GM23338 (cell line): ENCODE measurements at regions not wholly inside any gene's neighbourhood (a gene's known extent, or its start where the extent isn't known, plus 50 kb on each side); places are given as distances from the start of the nearest gene placed in this dataset.

ENCODE experiments used
- ATAC-seq: fragments of 200-7000 bp; cut with Tn5 transposase; 3 replicates; pipeline ENCODE4 v1.9.1; 2020
- DNase-seq: peaks from one replicate; pipeline ENCODE4 v3.0.0-alpha.2; 2015; ENCODE audit warnings: low spot score
- H2AFZ ChIP-seq: fragments of 200-600 bp; sonication (generic); 2 replicates; pipeline ENCODE4 v1.8.0; 2016; ENCODE audit warnings: antibody characterized with exemption, mild to moderate bottlenecking, moderate library complexity
- H3F3A ChIP-seq: fragments of 200-600 bp; sonication (generic); replicated peaks from 2 replicates; pipeline ENCODE4 v1.8.0; 2017; ENCODE audit warnings: antibody characterized with exemption, mixed run types, low read depth
- H3K27ac ChIP-seq: fragments of 200-600 bp; sonication (generic); 2 replicates; pipeline ENCODE4 v1.6.1; 2016; ENCODE audit warnings: low read depth
- H3K27me3 ChIP-seq: fragments of 200-600 bp; sonication (generic); 2 replicates; pipeline ENCODE4 v1.8.0; 2016; ENCODE audit warnings: mild to moderate bottlenecking, mixed run types, moderate library complexity; ENCODE audit not compliant: insufficient read depth
- H3K36me3 ChIP-seq: fragments of 200-600 bp; sonication (generic); 2 replicates; pipeline ENCODE4 v1.8.0; 2016; ENCODE audit warnings: mild to moderate bottlenecking; ENCODE audit not compliant: insufficient read depth
- H3K4me1 ChIP-seq: fragments of 200-600 bp; sonication (generic); 2 replicates; pipeline ENCODE4 v1.8.0; 2016; ENCODE audit warnings: mild to moderate bottlenecking, moderate library complexity; ENCODE audit not compliant: insufficient read depth
- H3K4me2 ChIP-seq: fragments of 200-600 bp; sonication (generic); 2 replicates; pipeline ENCODE4 v1.7.1; 2017; ENCODE audit warnings: mixed run types
- H3K4me3 ChIP-seq: fragments of 200-600 bp; sonication (generic); 2 replicates; pipeline ENCODE4 v1.6.1; 2016; ENCODE audit warnings: mixed run types
- H3K79me2 ChIP-seq: fragments of 200-600 bp; sonication (generic); replicated peaks from 2 replicates; pipeline ENCODE4 v1.8.0; 2017; ENCODE audit warnings: mild to moderate bottlenecking; ENCODE audit not compliant: insufficient read depth
- H3K9me2 ChIP-seq: fragments of 200-600 bp; sonication (generic); 2 replicates; pipeline ENCODE4 v1.8.0; 2017; ENCODE audit not compliant: insufficient read depth
- H4K20me1 ChIP-seq: fragments of 200-600 bp; sonication (generic); replicated peaks from 2 replicates; pipeline ENCODE4 v1.8.0; 2017; ENCODE audit warnings: mild to moderate bottlenecking; ENCODE audit not compliant: insufficient read depth
- H3K27ac Mint-ChIP-seq: 2 replicates; pipeline ENCODE4 v1.8.0; 2020; ENCODE audit warnings: inconsistent platforms, mild to moderate bottlenecking, moderate library complexity, mixed read lengths
- H3K27me3 Mint-ChIP-seq: 3 replicates; pipeline ENCODE4 v1.8.0; 2022; ENCODE audit warnings: low read depth, mild to moderate bottlenecking, moderate library complexity, mixed read lengths, inconsistent platforms; ENCODE audit not compliant: insufficient read depth, poor library complexity
- H3K36me3 Mint-ChIP-seq: 3 replicates; pipeline ENCODE4 v1.8.0; 2021; ENCODE audit warnings: low read depth, mild to moderate bottlenecking, inconsistent platforms, moderate library complexity, mixed read lengths
- H3K4me1 Mint-ChIP-seq: 3 replicates; pipeline ENCODE4 v1.8.0; 2020; ENCODE audit warnings: mild to moderate bottlenecking, inconsistent platforms, mixed read lengths
- H3K4me3 Mint-ChIP-seq: 3 replicates; pipeline ENCODE4 v1.8.0; 2021; ENCODE audit warnings: moderate library complexity, mild to moderate bottlenecking, inconsistent platforms, mixed read lengths
- H3K9me3 Mint-ChIP-seq: 3 replicates; pipeline ENCODE4 v1.8.0; 2020; ENCODE audit warnings: moderate library complexity, mild to moderate bottlenecking, inconsistent platforms, mixed read lengths
- CREB1 ChIP-seq: fragments of 250-450 bp; sonication (Bioruptor Pico); IDR thresholded peaks from 2 replicates; pipeline ENCODE4 v1.5.0; 2020; ENCODE audit warnings: low read depth, mild to moderate bottlenecking, moderate library complexity
- EZH2 ChIP-seq: fragments of 200-600 bp; sonication (generic); IDR thresholded peaks from one replicate; pipeline ENCODE4 v1.8.0; 2017; ENCODE audit warnings: antibody characterized with exemption, mild to moderate bottlenecking, low read depth; ENCODE audit not compliant: unreplicated experiment
- EZH2phosphoT487 ChIP-seq: fragments of 200-600 bp; sonication (generic); IDR thresholded peaks from one replicate; pipeline ENCODE4 v1.8.1; 2018; ENCODE audit warnings: antibody characterized with exemption; ENCODE audit not compliant: unreplicated experiment
- JUNB ChIP-seq: IDR thresholded peaks from one replicate; pipeline ENCODE4 v1.6.1; 2016; ENCODE audit warnings: antibody characterized with exemption; ENCODE audit not compliant: unreplicated experiment
- NANOG ChIP-seq: IDR thresholded peaks from 2 replicates; pipeline ENCODE4 v1.6.1; 2016; ENCODE audit warnings: antibody characterized with exemption, borderline replicate concordance
- POLR2AphosphoS5 ChIP-seq: IDR thresholded peaks from 2 replicates; pipeline ENCODE4 v1.6.1; 2016; ENCODE audit warnings: antibody characterized with exemption, low read depth
- STAT1 ChIP-seq: IDR thresholded peaks from one replicate; pipeline ENCODE4 v1.6.1; 2016; ENCODE audit warnings: antibody characterized with exemption; ENCODE audit not compliant: unreplicated experiment
- ZNF114 ChIP-seq: fragments of 250-450 bp; sonication (Bioruptor Pico); IDR thresholded peaks from 2 replicates; pipeline ENCODE4 v1.5.0; 2020; ENCODE audit warnings: mild to moderate bottlenecking, moderate library complexity
- ZNF331 ChIP-seq: fragments of 250-450 bp; sonication (Bioruptor Pico); IDR thresholded peaks from 2 replicates; pipeline ENCODE4 v1.5.0; 2020; ENCODE audit warnings: low read depth, mild to moderate bottlenecking, moderate library complexity
- TF ChIP-seq, protein P1 (sequence below), 2 experiments: fragments of 200-600 bp in 1 of 2; sonication (generic) in 1 of 2; conservative IDR thresholded peaks; 2 replicates each; pipeline versions ENCODE4 v1.5.1 to v1.6.1; 2016 to 2017; ENCODE audit warnings: antibody characterized with exemption in 2 of 2, low read depth in 2 of 2, mild to moderate bottlenecking in 2 of 2, moderate library complexity in 1 of 2
- TF ChIP-seq, protein P2 (sequence below): IDR thresholded peaks from one replicate; pipeline ENCODE4 v1.6.1; 2018; ENCODE audit warnings: antibody characterized with exemption; ENCODE audit not compliant: unreplicated experiment
- TF ChIP-seq, protein P3 (sequence below): IDR thresholded peaks from 2 replicates; pipeline ENCODE4 v1.6.1; 2016; ENCODE audit warnings: antibody characterized with exemption
- TF ChIP-seq, protein P4 (sequence below): fragments of 250-450 bp; sonication (Bioruptor Pico); IDR thresholded peaks from 2 replicates; pipeline ENCODE4 v1.5.0; 2020; ENCODE audit warnings: mild to moderate bottlenecking, moderate library complexity

DNA sequence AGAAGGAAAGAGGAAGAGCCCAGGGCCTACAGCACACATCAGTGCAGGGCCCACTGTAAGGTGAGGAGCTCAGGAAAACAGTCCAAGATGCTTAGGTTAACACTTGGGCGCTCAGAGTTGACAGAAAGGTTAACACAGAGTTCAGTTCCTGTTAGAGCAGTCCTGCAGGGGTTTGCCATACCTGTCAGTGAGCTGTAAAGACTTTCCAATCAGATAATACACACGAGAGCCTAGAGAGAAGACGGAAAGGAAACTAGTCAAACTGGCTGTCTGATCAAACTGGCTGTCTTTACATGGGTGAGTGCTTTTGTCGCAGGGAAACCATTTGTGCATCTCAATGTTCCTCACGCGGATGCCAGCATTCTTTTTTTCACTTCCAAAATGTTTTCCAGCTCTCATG is 61.4 kb upstream of the ARHGEF26 start:
- Mint-ChIP-seq H3K4me3 (no peak overlapping the region), H3K27me3 (no peaks in the 10 kb centered on the region), H3K9me3 (no peaks in the 10 kb centered on the region), H3K4me1 (peaks cover 38% of the 10 kb centered on the region), H3K36me3 (no peaks in the 10 kb centered on the region), H3K27ac (0 out of 2 replicates have a peak overlapping the region, but pooled peaks have one; percentile 36)
- peak overlapping the region; percentile 70; the same call in 1 of the 2 replicates for H3K27ac ChIP-seq
- peaks cover 46% of the 10 kb centered on the region for H3K4me1 ChIP-seq
- DNase-seq (peak; percentile 19), ATAC-seq (peak; percentile 49)
- peak overlapping the region; percentile 11; the same call in 1 of the 2 replicates for H2AFZ ChIP-seq
- no peaks in the 10 kb centered on the region for H3F3A ChIP-seq
- no peaks in the 10 kb centered on the region for H3K27me3 ChIP-seq
- no peaks in the 10 kb centered on the region for H3K79me2 ChIP-seq
- peaks cover 14% of the 10 kb centered on the region for H3K9me2 ChIP-seq
- TF ChIP-seq EZH2phosphoT487: no peak
- no peak for TF ChIP-seq STAT1
- TF ChIP-seq POLR2AphosphoS5: no peak
- no peak for TF ChIP-seq ZNF331 (CRISPR knock-in tag)
- TF ChIP-seq, protein P1, sequence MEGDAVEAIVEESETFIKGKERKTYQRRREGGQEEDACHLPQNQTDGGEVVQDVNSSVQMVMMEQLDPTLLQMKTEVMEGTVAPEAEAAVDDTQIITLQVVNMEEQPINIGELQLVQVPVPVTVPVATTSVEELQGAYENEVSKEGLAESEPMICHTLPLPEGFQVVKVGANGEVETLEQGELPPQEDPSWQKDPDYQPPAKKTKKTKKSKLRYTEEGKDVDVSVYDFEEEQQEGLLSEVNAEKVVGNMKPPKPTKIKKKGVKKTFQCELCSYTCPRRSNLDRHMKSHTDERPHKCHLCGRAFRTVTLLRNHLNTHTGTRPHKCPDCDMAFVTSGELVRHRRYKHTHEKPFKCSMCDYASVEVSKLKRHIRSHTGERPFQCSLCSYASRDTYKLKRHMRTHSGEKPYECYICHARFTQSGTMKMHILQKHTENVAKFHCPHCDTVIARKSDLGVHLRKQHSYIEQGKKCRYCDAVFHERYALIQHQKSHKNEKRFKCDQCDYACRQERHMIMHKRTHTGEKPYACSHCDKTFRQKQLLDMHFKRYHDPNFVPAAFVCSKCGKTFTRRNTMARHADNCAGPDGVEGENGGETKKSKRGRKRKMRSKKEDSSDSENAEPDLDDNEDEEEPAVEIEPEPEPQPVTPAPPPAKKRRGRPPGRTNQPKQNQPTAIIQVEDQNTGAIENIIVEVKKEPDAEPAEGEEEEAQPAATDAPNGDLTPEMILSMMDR (conservative IDR thresholded peaks at IDR 0.05; ENCODE audit: low read depth in 2 of 2): no peak
- TF ChIP-seq EZH2: no peak
- TF ChIP-seq ZNF114 (CRISPR knock-in tag): no peak
- TF ChIP-seq CREB1 (CRISPR knock-in tag): no peak
- TF ChIP-seq, protein P2, sequence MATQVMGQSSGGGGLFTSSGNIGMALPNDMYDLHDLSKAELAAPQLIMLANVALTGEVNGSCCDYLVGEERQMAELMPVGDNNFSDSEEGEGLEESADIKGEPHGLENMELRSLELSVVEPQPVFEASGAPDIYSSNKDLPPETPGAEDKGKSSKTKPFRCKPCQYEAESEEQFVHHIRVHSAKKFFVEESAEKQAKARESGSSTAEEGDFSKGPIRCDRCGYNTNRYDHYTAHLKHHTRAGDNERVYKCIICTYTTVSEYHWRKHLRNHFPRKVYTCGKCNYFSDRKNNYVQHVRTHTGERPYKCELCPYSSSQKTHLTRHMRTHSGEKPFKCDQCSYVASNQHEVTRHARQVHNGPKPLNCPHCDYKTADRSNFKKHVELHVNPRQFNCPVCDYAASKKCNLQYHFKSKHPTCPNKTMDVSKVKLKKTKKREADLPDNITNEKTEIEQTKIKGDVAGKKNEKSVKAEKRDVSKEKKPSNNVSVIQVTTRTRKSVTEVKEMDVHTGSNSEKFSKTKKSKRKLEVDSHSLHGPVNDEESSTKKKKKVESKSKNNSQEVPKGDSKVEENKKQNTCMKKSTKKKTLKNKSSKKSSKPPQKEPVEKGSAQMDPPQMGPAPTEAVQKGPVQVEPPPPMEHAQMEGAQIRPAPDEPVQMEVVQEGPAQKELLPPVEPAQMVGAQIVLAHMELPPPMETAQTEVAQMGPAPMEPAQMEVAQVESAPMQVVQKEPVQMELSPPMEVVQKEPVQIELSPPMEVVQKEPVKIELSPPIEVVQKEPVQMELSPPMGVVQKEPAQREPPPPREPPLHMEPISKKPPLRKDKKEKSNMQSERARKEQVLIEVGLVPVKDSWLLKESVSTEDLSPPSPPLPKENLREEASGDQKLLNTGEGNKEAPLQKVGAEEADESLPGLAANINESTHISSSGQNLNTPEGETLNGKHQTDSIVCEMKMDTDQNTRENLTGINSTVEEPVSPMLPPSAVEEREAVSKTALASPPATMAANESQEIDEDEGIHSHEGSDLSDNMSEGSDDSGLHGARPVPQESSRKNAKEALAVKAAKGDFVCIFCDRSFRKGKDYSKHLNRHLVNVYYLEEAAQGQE: no peak
- TF ChIP-seq, protein P3, sequence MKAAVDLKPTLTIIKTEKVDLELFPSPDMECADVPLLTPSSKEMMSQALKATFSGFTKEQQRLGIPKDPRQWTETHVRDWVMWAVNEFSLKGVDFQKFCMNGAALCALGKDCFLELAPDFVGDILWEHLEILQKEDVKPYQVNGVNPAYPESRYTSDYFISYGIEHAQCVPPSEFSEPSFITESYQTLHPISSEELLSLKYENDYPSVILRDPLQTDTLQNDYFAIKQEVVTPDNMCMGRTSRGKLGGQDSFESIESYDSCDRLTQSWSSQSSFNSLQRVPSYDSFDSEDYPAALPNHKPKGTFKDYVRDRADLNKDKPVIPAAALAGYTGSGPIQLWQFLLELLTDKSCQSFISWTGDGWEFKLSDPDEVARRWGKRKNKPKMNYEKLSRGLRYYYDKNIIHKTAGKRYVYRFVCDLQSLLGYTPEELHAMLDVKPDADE: no peak
- TF ChIP-seq NANOG: no peak
- TF ChIP-seq JUNB: no peak
- TF ChIP-seq, protein P4, sequence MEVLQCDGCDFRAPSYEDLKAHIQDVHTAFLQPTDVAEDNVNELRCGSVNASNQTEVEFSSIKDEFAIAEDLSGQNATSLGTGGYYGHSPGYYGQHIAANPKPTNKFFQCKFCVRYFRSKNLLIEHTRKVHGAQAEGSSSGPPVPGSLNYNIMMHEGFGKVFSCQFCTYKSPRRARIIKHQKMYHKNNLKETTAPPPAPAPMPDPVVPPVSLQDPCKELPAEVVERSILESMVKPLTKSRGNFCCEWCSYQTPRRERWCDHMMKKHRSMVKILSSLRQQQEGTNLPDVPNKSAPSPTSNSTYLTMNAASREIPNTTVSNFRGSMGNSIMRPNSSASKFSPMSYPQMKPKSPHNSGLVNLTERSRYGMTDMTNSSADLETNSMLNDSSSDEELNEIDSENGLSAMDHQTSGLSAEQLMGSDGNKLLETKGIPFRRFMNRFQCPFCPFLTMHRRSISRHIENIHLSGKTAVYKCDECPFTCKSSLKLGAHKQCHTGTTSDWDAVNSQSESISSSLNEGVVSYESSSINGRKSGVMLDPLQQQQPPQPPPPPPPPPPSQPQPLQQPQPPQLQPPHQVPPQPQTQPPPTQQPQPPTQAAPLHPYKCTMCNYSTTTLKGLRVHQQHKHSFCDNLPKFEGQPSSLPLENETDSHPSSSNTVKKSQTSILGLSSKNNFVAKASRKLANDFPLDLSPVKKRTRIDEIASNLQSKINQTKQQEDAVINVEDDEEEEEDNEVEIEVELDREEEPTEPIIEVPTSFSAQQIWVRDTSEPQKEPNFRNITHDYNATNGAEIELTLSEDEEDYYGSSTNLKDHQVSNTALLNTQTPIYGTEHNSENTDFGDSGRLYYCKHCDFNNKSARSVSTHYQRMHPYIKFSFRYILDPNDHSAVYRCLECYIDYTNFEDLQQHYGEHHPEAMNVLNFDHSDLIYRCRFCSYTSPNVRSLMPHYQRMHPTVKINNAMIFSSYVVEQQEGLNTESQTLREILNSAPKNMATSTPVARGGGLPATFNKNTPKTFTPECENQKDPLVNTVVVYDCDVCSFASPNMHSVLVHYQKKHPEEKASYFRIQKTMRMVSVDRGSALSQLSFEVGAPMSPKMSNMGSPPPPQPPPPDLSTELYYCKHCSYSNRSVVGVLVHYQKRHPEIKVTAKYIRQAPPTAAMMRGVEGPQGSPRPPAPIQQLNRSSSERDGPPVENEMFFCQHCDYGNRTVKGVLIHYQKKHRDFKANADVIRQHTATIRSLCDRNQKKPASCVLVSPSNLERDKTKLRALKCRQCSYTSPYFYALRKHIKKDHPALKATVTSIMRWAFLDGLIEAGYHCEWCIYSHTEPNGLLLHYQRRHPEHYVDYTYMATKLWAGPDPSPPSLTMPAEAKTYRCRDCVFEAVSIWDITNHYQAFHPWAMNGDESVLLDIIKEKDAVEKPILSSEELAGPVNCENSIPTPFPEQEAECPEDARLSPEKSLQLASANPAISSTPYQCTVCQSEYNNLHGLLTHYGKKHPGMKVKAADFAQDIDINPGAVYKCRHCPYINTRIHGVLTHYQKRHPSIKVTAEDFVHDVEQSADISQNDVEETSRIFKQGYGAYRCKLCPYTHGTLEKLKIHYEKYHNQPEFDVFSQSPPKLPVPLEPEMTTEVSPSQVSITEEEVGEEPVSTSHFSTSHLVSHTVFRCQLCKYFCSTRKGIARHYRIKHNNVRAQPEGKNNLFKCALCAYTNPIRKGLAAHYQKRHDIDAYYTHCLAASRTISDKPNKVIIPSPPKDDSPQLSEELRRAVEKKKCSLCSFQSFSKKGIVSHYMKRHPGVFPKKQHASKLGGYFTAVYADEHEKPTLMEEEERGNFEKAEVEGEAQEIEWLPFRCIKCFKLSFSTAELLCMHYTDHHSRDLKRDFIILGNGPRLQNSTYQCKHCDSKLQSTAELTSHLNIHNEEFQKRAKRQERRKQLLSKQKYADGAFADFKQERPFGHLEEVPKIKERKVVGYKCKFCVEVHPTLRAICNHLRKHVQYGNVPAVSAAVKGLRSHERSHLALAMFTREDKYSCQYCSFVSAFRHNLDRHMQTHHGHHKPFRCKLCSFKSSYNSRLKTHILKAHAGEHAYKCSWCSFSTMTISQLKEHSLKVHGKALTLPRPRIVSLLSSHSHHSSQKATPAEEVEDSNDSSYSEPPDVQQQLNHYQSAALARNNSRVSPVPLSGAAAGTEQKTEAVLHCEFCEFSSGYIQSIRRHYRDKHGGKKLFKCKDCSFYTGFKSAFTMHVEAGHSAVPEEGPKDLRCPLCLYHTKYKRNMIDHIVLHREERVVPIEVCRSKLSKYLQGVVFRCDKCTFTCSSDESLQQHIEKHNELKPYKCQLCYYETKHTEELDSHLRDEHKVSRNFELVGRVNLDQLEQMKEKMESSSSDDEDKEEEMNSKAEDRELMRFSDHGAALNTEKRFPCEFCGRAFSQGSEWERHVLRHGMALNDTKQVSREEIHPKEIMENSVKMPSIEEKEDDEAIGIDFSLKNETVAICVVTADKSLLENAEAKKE: no peak
- H3K4me3 ChIP-seq: no peak overlapping the region
- peak overlapping the region; percentile 12 for H3K4me2 ChIP-seq
- no peaks in the 10 kb centered on the region for H4K20me1 ChIP-seq
- no peaks in the 10 kb centered on the region for H3K36me3 ChIP-seq
